GM10266 (cell line): ENCODE measurements at regions not wholly inside any gene's neighbourhood (a gene's known extent, or its start where the extent isn't known, plus 50 kb on each side); places are given as distances from the start of the nearest gene placed in this dataset.

Source experiments
- DNase-seq: peaks from one replicate; pipeline ENCODE4 v3.0.0; 2012; ENCODE audit errors: extremely low spot score
- TF ChIP-seq, protein P1 (sequence below): IDR thresholded peaks from 2 replicates; pipeline ENCODE4 v1.5.1; 2012; ENCODE audit warnings: mild to moderate bottlenecking, low read depth; ENCODE audit not compliant: control insufficient read depth, insufficient read depth; ENCODE audit errors: missing control alignments

GRCh38 chr18:76167845-76168621 is 327.0 kb downstream of the ZNF516 start:
- no peak for DNase-seq
- TF ChIP-seq, protein P1, sequence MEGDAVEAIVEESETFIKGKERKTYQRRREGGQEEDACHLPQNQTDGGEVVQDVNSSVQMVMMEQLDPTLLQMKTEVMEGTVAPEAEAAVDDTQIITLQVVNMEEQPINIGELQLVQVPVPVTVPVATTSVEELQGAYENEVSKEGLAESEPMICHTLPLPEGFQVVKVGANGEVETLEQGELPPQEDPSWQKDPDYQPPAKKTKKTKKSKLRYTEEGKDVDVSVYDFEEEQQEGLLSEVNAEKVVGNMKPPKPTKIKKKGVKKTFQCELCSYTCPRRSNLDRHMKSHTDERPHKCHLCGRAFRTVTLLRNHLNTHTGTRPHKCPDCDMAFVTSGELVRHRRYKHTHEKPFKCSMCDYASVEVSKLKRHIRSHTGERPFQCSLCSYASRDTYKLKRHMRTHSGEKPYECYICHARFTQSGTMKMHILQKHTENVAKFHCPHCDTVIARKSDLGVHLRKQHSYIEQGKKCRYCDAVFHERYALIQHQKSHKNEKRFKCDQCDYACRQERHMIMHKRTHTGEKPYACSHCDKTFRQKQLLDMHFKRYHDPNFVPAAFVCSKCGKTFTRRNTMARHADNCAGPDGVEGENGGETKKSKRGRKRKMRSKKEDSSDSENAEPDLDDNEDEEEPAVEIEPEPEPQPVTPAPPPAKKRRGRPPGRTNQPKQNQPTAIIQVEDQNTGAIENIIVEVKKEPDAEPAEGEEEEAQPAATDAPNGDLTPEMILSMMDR = no peak

DNA sequence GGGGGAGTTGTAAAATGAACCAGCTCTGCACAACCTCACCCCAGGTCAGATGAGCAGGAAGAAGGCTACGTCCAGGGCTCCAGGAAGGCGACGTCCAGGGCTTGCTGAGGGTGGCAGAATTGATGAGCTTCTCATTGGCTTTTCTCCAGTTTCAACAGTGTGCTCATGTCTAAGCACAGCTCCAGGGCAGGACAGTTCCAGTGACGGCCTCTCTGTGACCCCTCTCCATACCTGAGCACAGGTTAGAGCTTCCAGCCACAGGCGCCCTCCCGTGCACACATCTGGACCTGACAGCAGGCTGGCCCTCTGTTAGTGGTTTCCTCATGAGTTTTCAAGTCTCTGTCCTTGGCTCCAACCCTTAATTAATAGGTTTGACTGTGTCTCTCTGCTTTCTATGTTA is 327.6 kb downstream of the ZNF516 start:
- no peak for DNase-seq
- TF ChIP-seq, protein P1 = no peak

GRCh38 chr18:76162886-76163285 is 332.2 kb downstream of the ZNF516 start:
- TF ChIP-seq, protein P1 = no peak
- no peak for DNase-seq

DNA sequence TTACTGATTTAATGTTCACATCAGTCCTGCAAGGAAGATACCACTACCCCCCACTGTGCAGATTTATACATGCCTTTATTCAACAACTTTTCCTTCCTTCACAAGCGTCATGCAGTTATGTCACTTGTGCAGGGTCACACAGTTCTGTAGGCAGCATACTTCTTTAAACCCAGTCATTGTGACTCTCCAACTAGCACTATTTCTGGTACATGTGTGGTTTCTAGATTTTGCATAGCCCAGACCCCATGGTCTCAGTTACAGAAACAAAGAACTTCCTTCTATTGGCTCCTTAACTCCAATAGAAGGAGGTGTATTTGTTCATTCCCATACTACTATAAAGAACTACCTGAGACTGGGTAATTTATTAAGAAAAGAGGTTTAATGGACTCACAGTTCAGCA is 333.1 kb downstream of the ZNF516 start:
- TF ChIP-seq, protein P1 = no peak
- no peak for DNase-seq

- TF ChIP-seq, protein P1 = no peak
- DNase-seq = no peak
Observed at GRCh38 chr18:76153691-76154090, 341.4 kb downstream of the ZNF516 start.

GRCh38 chr18:76149734-76150133 is 345.3 kb downstream of the ZNF516 start:
- DNase-seq = no peak
- TF ChIP-seq, protein P1 = no peak

GRCh38 chr18:76149284-76149683 is 345.8 kb downstream of the ZNF516 start:
- TF ChIP-seq, protein P1 = no peak
- DNase-seq = no peak
